K562 (cell line): ENCODE measurements at regions not wholly inside any gene's neighbourhood (a gene's known extent, or its start where the extent isn't known, plus 50 kb on each side); places are given as distances from the start of the nearest gene placed in this dataset.

Experiments
- CREB1 ChIP-seq, 2 experiments: sonication (generic) in 1 of 2; formaldehyde crosslinking in 1 of 2; IDR thresholded peaks; 2 replicates each; pipeline versions ENCODE4 v1.6.1 to v1.8.0; 2012 to 2022; ENCODE audit warnings: inconsistent platforms in 1 of 2, mild to moderate bottlenecking in 1 of 2, missing genetic modification reagents in 1 of 2, moderate library complexity in 1 of 2
- FIP1L1 ChIP-seq: fragments of 200-400 bp; formaldehyde crosslinking; IDR thresholded peaks from 2 replicates; pipeline ENCODE4 v1.6.1; 2018; ENCODE audit warnings: mild to moderate bottlenecking, low read depth, low read length; ENCODE audit not compliant: poor library complexity, severe bottlenecking
- NCOR1 ChIP-seq: fragments of 450-650 bp; IDR thresholded peaks from 2 replicates; pipeline ENCODE4 v1.6.1; 2016; ENCODE audit warnings: mild to moderate bottlenecking, moderate library complexity
- SIN3A ChIP-seq, 2 experiments: fragments of 150-350 bp in 1 of 2; IDR thresholded peaks; 2 replicates each; pipeline ENCODE4 v1.6.1; 2011 to 2016; ENCODE audit warnings: borderline replicate concordance in 2 of 2, low read depth in 2 of 2, low read length in 2 of 2, mild to moderate bottlenecking in 2 of 2, moderate library complexity in 2 of 2; ENCODE audit not compliant: control insufficient read depth in 1 of 2
- SMAD3 ChIP-seq: fragments of 450-650 bp; formaldehyde crosslinking; conservative IDR thresholded peaks from 2 replicates; pipeline ENCODE4 v1.4.0; 2020; ENCODE audit warnings: mild to moderate bottlenecking
- ZNF24 ChIP-seq: fragments of 450-650 bp; IDR thresholded peaks from 2 replicates; pipeline ENCODE4 v1.6.1; 2016
- TF ChIP-seq, protein P1 (sequence below): IDR thresholded peaks from 2 replicates; pipeline ENCODE4 v1.6.1; 2014; ENCODE audit warnings: antibody characterized with exemption
- TF ChIP-seq, protein P2 (sequence below): sonication (generic); formaldehyde crosslinking; IDR thresholded peaks from 2 replicates; pipeline ENCODE4 v1.9.0; 2022; ENCODE audit warnings: mild to moderate bottlenecking, missing genetic modification reagents

DNA sequence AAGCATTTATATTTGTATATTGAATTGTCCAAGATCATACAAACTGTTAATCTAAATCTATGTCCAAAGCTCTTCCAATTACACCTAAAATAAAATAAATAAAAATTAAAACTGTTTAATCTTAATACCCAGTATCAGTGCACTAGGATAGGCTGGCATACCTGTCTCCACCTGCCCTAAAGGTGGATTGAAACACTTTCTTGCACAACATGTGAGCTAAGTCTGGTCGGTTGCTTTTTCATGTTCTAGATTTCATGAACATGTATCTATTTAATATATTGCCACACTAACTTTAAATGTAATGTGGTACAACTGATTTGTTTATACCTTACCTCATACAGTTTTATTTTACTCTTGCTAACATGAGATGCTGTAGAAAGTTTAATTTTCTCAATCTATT, 193.0 kb downstream of the VGLL3 start:
- TF ChIP-seq, protein P1, sequence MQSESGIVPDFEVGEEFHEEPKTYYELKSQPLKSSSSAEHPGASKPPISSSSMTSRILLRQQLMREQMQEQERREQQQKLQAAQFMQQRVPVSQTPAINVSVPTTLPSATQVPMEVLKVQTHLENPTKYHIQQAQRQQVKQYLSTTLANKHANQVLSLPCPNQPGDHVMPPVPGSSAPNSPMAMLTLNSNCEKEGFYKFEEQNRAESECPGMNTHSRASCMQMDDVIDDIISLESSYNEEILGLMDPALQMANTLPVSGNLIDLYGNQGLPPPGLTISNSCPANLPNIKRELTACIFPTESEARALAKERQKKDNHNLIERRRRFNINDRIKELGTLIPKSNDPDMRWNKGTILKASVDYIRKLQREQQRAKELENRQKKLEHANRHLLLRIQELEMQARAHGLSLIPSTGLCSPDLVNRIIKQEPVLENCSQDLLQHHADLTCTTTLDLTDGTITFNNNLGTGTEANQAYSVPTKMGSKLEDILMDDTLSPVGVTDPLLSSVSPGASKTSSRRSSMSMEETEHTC, result no peak
- TF ChIP-seq FIP1L1 (no peak), ZNF24 (no peak), NCOR1 (no peak), SMAD3 (CRISPR knock-in tag) (no peak), SIN3A (IDR thresholded peaks at IDR 0.05; ENCODE audit: borderline replicate concordance in 2 of 2, control insufficient read depth in 1 of 2, low read depth in 2 of 2, low read length in 2 of 2) (no peak), CREB1 (IDR thresholded peaks at IDR 0.05) (no peak), CREB1 (CRISPR knock-in tag; IDR thresholded peaks at IDR 0.05) (no peak)
- TF ChIP-seq, protein P2, sequence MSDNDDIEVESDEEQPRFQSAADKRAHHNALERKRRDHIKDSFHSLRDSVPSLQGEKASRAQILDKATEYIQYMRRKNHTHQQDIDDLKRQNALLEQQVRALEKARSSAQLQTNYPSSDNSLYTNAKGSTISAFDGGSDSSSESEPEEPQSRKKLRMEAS (CRISPR knock-in tag), result no peak
